ENCODE measurements at regions not wholly inside any gene's neighbourhood (a gene's known extent, or its start where the extent isn't known, plus 50 kb on each side); places are given as distances from the start of the nearest gene placed in this dataset.

- TF ChIP-seq CTCF (conservative IDR thresholded peaks at IDR 0.05; ENCODE audit: low read depth, low read length) (no peak), EZH2 (IDR thresholded peaks at IDR 0.05; ENCODE audit: low read length, unreplicated experiment) (no peak), EZH2phosphoT487 (IDR thresholded peaks at IDR 0.05; ENCODE audit: borderline replicate concordance, low read length) (no peak)
Observed at GRCh38 chrX:35040871-35041270, 98.3 kb downstream of the FAM47B start.

GRCh38 chrX:35046660-35047296 lies 104.2 kb downstream of the FAM47B start:
- ATAC-seq (no peak), DNase-seq (no peak)
- TF ChIP-seq EZH2phosphoT487 (IDR thresholded peaks at IDR 0.05; ENCODE audit: borderline replicate concordance, low read length) (no peak), CTCF (conservative IDR thresholded peaks at IDR 0.05; ENCODE audit: low read depth, low read length) (no peak), EZH2 (IDR thresholded peaks at IDR 0.05; ENCODE audit: low read length, unreplicated experiment) (no peak)
- Histone ChIP-seq H3K27me3 (ENCODE audit: low read length) (no peaks in the 10 kb centered on the region), H3K4me2 (ENCODE audit: low read length) (no peak overlapping the region), H2AFZ (ENCODE audit: low read length) (no peak overlapping the region), H3F3A (ENCODE audit: low read length, unreplicated experiment) (no peaks in the 10 kb centered on the region), H3K9me3 (ENCODE audit: low read length) (no peaks in the 10 kb centered on the region), H3K79me2 (ENCODE audit: low read length) (no peaks in the 10 kb centered on the region), H3K9ac (ENCODE audit: low read length) (no peak overlapping the region), H4K20me1 (ENCODE audit: low read length) (no peaks in the 10 kb centered on the region), H3K4me1 (ENCODE audit: insufficient read depth, low read length) (no peaks in the 10 kb centered on the region), H3K4me3 (ENCODE audit: low read length) (no peak overlapping the region), H3K9me2 (replicated peaks; ENCODE audit: low read length) (no peaks in the 10 kb centered on the region), H3K27ac (ENCODE audit: low read length) (no peak overlapping the region), H3K36me3 (ENCODE audit: low read depth, low read length) (no peaks in the 10 kb centered on the region)
- POLR2A ChIA-PET (ENCODE audit: unreplicated experiment) = no interaction called here
- BruUV-seq (replicated peaks) = no TSS peak
- intact Hi-C loops (cut with micrococcal nuclease) = no loop called here
- CTCF ChIA-PET = no interaction called here

More at GRCh38 chrX:35040871-35041270, 98.3 kb downstream of the FAM47B start:
- no peak overlapping the region for H3K4me3 ChIP-seq (ENCODE audit: low read length)
- no TSS peak for BruUV-seq (replicated peaks)
- ATAC-seq = no peak
- POLR2A ChIA-PET (ENCODE audit: unreplicated experiment) = no interaction called here
- H3K36me3 ChIP-seq (ENCODE audit: low read depth, low read length) = no peaks in the 10 kb centered on the region
- no peak overlapping the region for H3K27ac ChIP-seq (ENCODE audit: low read length)
- no peaks in the 10 kb centered on the region for H3K9me2 ChIP-seq (replicated peaks; ENCODE audit: low read length)
- no peaks in the 10 kb centered on the region for H3K9me3 ChIP-seq (ENCODE audit: low read length)
- H2AFZ ChIP-seq (ENCODE audit: low read length) = no peak overlapping the region
- H3K4me2 ChIP-seq (ENCODE audit: low read length) = no peak overlapping the region
- no peaks in the 10 kb centered on the region for H3F3A ChIP-seq (ENCODE audit: low read length, unreplicated experiment)
- H4K20me1 ChIP-seq (ENCODE audit: low read length) = no peaks in the 10 kb centered on the region
- no peaks in the 10 kb centered on the region for H3K79me2 ChIP-seq (ENCODE audit: low read length)
- DNase-seq = no peak
- no peaks in the 10 kb centered on the region for H3K27me3 ChIP-seq (ENCODE audit: low read length)
- H3K9ac ChIP-seq (ENCODE audit: low read length) = no peak overlapping the region
- CTCF ChIA-PET = no interaction called here
- no peaks in the 10 kb centered on the region for H3K4me1 ChIP-seq (ENCODE audit: insufficient read depth, low read length)
- intact Hi-C loops (cut with micrococcal nuclease) = no loop called here

GRCh38 chrX:35076061-35076460 lies 133.5 kb downstream of the FAM47B start:
- Histone ChIP-seq H3K36me3 (ENCODE audit: low read depth, low read length) (no peaks in the 10 kb centered on the region), H3K27ac (ENCODE audit: low read length) (no peak overlapping the region), H3F3A (ENCODE audit: low read length, unreplicated experiment) (no peaks in the 10 kb centered on the region), H4K20me1 (ENCODE audit: low read length) (no peaks in the 10 kb centered on the region), H2AFZ (ENCODE audit: low read length) (no peak overlapping the region), H3K27me3 (ENCODE audit: low read length) (no peaks in the 10 kb centered on the region), H3K9me2 (replicated peaks; ENCODE audit: low read length) (no peaks in the 10 kb centered on the region), H3K4me3 (ENCODE audit: low read length) (no peak overlapping the region), H3K4me2 (ENCODE audit: low read length) (no peak overlapping the region), H3K79me2 (ENCODE audit: low read length) (no peaks in the 10 kb centered on the region), H3K9me3 (ENCODE audit: low read length) (no peaks in the 10 kb centered on the region), H3K9ac (ENCODE audit: low read length) (no peak overlapping the region), H3K4me1 (ENCODE audit: insufficient read depth, low read length) (no peaks in the 10 kb centered on the region)
- ATAC-seq (no peak), DNase-seq (no peak)
- TF ChIP-seq EZH2 (IDR thresholded peaks at IDR 0.05; ENCODE audit: low read length, unreplicated experiment) (no peak), EZH2phosphoT487 (IDR thresholded peaks at IDR 0.05; ENCODE audit: borderline replicate concordance, low read length) (no peak), CTCF (conservative IDR thresholded peaks at IDR 0.05; ENCODE audit: low read depth, low read length) (no peak)
- ChIA-PET POLR2A (ENCODE audit: unreplicated experiment) (no interaction called here), CTCF (no interaction called here)
- no TSS peak for BruUV-seq (replicated peaks)
- intact Hi-C loops (cut with micrococcal nuclease) = no loop called here

Data from PC-3 (cell line).